Esophagus muscularis mucosa (tissue), 3 donors: ENCODE measurements at regions not wholly inside any gene's neighbourhood (a gene's known extent, or its start where the extent isn't known, plus 50 kb on each side); places are given as distances from the start of the nearest gene placed in this dataset.
"Not testable (repeated sequence)": the region's sequence is repeated elsewhere in the genome, so short reads cannot be mapped to it uniquely, and the experiment has no call there.

Source experiments
- CTCF ChIP-seq, 3 experiments: fragments of 200-600 bp in 2 of 3; fragments of 450-650 bp in 1 of 3; sonication (generic) in 2 of 3; IDR thresholded peaks; one replicate each; pipeline ENCODE4 v1.5.1; 2017 to 2019; ENCODE audit warnings: antibody characterized with exemption in 3 of 3, mild to moderate bottlenecking in 2 of 3, moderate library complexity in 1 of 3
- POLR2A ChIP-seq: fragments of 450-650 bp; IDR thresholded peaks from one replicate; pipeline ENCODE4 v1.6.1; 2017; ENCODE audit warnings: antibody characterized with exemption, moderate library complexity, mild to moderate bottlenecking, low read depth

- TF ChIP-seq CTCF (IDR thresholded peaks at IDR 0.05); POLR2A: not testable (repeated sequence)
Observed at GRCh38 chr12:131439752-131440151, 271.1 kb upstream of the SFSWAP start.
